GM19240 (cell line): ENCODE measurements at regions not wholly inside any gene's neighbourhood (a gene's known extent, or its start where the extent isn't known, plus 50 kb on each side); places are given as distances from the start of the nearest gene placed in this dataset.

Experiments
- DNase-seq: peaks from one replicate; pipeline ENCODE4 v3.0.0; 2011; ENCODE audit warnings: low spot score; ENCODE audit not compliant: insufficient read length

DNA sequence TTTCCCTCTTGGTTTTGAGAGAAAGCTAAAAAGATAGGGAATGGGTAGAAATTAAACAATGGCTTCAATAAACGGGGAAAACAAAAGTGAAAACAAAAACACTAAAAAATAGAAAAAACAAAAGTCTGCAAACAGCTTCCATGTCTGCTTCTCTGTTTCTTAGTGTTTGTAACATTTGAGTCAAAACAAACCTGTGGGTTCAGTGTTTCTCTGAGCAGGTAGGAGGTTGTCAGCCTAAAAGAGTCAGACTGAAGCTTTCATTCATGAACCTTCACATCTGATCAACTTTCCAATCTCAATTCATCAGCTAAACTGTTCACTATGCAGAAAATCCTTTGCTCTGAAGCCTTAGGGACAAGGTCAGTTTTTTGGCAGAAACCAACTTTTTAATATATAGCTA is 102.5 kb upstream of the ADAMTS16 start:
- DNase-seq = no peak

DNA sequence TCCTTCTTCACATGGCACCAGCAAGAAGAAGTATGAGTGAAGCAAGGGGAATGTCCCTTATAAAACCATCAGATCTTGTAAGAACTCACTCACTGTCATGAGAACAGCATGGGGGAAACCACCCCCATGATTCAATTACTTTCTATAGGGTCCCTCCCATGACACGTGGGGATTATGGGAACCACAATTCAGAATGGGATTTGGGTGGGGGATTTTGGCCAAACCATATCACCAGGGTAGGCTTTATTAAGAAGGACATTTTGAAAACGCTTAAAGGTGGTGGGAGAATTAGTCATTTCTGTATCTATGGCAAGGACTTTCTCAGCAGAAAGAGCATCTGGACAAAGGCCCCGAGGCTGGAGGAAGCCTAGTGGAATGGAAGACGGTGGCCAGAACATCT is 100.2 kb upstream of the ADAMTS16 start:
- no peak for DNase-seq

DNA sequence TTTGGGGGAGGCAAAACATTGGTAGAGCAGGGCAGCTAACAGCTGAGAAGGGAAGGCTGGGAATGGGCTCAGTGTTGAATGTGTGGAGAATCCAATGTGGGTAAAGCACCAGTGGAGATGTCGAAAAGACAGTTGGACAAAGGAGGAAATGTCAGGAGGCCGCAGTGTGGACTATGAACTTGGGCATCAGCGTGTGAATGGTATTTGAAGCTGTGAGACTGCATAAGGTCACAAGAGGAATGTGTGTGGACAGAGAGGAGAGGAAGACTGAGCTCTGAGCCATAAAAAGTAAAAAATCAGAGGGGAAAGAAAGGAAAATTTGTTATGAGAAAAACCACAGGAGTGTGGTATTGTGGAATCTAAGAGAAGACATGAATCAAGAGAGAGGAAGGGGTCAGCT is 99.4 kb upstream of the ADAMTS16 start:
- no peak for DNase-seq

GRCh38 chr5:5042806-5043205 is 97.3 kb upstream of the ADAMTS16 start:
- DNase-seq = no peak

DNA sequence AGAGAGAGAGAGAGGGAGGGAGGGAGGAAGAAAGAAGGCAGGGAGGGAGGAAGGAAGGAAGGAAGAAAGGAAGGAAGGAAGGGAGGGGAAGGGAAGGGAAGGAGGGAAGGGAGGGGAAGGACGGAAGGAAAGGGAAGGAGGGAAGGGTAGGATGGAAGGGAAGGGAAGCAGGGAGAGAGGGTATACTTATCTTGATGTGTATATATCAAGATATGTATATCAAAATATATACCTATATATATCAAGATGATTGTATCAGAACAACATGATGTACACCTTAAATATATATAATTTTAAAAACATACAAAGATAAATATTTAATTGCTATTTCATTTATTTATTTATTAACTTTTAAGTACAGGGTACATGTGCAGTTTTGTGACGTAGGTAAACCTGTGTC is 96.8 kb upstream of the ADAMTS16 start:
- no peak for DNase-seq

- DNase-seq = no peak
Measured at GRCh38 chr5:5044247-5044840, 95.8 kb upstream of the ADAMTS16 start.

DNA sequence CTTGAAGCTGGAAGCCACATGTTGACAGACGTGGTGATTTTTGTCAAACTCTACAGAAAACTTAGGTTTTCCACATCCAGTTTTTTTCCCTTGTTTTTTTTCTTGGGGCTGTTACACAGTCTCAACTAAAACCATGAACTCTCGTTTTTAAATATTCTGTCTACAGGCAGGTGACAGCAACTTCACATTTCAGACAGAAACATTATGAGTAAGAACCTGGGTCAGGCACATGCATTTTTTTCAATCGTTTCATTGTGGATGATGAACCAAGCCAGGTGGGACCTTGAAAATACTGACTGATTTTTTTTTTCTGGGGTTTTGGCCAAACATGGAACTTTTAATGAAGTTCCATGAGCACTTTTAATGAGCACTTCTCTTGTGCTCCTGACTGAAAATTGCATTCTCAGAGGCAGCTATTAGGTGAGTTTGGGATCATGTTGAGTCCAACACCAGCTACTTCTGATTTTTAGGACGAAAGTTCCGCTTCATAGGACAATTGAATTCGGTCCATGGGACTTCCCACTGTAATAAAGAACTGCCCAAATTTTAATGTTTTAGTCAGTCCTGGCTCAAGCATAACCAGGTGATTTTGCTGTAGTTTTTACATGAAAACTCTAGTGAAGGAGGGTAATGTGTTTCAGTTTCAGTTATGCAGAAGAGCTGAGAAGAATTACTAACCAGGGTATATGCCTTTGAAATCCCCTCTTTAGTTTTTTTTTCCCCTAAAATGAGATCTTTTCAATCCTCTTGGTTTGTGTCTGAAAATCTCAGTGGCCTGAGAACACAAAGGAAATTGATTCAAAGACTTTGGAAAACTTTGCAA is 93.2 kb upstream of the ADAMTS16 start:
- no peak for DNase-seq

- DNase-seq = no peak
Measured at GRCh38 chr5:5050801-5051200, 89.3 kb upstream of the ADAMTS16 start.

DNA sequence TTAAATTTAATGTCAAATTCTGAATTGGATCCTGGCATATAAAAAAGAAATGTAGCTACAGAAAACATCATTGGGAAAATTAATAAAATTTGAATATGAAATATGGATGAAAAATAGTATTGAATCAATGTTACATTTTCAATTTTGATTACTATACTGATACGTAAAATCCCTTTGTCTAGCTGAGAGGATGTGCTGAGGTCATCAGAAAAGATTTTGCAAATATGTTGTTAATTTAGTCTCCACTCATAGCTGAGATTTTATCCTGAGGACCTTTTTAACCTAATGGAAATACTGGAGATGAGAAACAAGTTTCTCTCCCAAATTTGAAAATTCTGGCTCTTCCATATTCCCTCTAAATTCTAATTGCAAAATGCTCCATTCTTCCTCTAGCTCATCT is 84.4 kb upstream of the ADAMTS16 start:
- DNase-seq = no peak

- no peak for DNase-seq
Measured at GRCh38 chr5:5061836-5062235, 78.3 kb upstream of the ADAMTS16 start.

DNA sequence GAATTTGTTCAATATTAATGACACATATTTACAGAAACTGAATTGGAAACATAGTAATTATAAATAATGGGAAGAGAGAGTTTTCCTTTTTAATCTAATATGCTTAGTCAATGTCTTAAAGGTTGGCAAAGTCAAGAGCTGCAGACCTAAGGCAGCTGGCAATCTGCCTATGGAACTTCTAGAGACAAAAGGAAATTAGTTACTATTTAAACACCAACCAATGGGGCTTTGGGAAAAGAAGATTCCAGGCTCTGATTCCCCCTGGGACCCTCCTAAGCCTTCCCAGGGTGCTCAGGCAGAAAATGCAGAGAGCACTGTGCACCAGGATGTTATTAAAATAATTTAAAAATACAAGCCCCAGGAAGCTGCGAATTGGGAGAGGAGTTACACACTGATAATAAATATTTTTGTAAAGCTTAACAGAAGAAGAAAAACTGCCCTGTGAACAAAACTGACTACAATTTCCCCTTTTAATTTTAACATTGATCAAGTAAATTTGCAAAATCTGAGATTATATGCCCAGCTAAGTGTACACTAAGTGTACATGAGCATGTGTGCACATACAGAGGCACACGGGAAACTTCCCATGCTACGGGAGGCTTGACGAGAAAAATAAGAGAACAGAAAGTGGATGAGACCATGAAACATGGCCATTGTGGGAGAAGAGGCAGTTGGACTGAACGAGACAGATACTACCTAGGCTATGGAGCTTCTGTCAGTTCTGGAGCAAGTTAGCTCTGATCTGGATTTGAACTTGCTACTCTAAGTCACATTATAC is 77.4 kb upstream of the ADAMTS16 start:
- no peak for DNase-seq

GRCh38 chr5:5063533-5063953 is 76.6 kb upstream of the ADAMTS16 start:
- DNase-seq = peak; percentile 4

- DNase-seq = no peak
Measured at GRCh38 chr5:5065472-5065871, 74.7 kb upstream of the ADAMTS16 start.

- no peak for DNase-seq
Measured at GRCh38 chr5:5066276-5067186, 73.6 kb upstream of the ADAMTS16 start.

- DNase-seq = no peak
Measured at GRCh38 chr5:5069851-5070250, 70.3 kb upstream of the ADAMTS16 start.

- DNase-seq = no peak
Measured at GRCh38 chr5:5071554-5071953, 68.6 kb upstream of the ADAMTS16 start.

GRCh38 chr5:5077236-5077635 is 62.9 kb upstream of the ADAMTS16 start:
- DNase-seq = no peak

DNA sequence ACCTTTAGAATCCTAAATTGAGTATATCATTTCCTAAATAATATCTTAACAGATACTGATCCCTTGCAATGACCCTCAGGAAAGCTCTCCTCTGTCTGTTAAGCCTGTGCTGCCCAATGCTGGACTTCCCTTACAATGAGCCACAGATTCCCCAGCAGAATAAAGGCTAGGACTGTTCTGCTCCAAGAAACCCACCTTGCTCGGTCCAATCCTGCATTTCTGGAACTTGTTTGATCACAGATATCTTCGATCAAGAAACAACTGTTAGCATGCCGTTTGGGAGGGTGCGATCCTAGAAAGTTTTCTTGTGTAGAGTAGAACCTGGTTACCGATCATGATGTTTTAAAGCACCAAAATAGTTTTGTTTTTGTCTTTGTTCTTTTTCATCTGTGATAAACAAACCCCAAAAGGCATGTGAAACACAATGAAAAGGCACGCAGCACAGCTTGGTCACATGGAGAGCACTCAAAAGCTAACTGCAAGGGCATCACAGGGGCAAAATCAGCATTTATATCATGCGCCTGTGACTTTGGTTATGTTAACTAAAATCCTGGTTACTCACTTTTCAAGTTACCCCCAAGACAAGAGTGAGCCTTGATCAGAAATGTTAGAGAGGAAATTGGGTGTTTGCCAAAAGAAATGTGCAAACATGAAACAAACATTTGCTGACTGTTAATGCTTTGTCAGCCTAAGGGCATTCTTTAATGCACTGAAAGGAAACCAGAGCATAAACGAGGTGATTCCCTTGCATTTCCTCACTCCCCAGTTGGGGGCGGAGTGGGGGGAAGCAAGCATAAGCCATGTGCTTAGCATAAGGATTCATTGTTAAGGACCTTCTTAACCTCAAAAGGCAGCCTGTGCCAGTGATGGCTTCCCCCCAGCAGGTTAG is 61.9 kb upstream of the ADAMTS16 start:
- no peak for DNase-seq

- DNase-seq = no peak
Measured at GRCh38 chr5:5079876-5080275, 60.3 kb upstream of the ADAMTS16 start.

DNA sequence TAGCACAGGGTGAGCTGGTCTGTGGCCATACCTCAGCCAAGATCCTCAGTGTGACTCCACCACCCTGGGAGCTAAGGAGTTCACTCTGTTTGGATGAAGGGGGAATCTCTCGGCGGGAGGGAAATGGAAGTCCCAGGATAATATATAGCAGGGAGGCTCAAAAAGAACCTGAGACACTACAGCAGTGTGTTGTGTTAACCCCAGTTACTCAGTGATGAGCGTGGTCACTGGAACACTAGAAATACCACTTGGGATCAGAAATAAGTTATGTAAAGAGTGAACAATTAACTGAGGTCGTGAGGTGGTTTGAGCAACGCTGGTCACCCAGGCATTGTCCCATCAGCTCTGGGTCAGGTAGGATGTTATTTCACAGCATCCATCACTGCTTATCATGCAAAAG is 59.3 kb upstream of the ADAMTS16 start:
- DNase-seq = no peak
